ENCODE measurements at regions not wholly inside any gene's neighbourhood (a gene's known extent, or its start where the extent isn't known, plus 50 kb on each side); places are given as distances from the start of the nearest gene placed in this dataset.

- H3K9me3 Mint-ChIP-seq = no peaks in the 10 kb centered on the region
- no peaks in the 10 kb centered on the region for H3K27me3 Mint-ChIP-seq (ENCODE audit: low read depth)
- no peak overlapping the region for H3K4me3 Mint-ChIP-seq
- H3K4me1 Mint-ChIP-seq (ENCODE audit: low read depth) = no peaks in the 10 kb centered on the region
- no peak overlapping the region for H3K27ac Mint-ChIP-seq
- H3K36me3 Mint-ChIP-seq (ENCODE audit: low read depth) = no peaks in the 10 kb centered on the region
Measured at GRCh38 chr13:74707291-74707690, 573.1 kb upstream of the KLF12 start.

GRCh38 chr13:74706801-74707200 is 572.6 kb upstream of the KLF12 start:
- Mint-ChIP-seq H3K36me3 (ENCODE audit: low read depth) (no peaks in the 10 kb centered on the region), H3K4me3 (no peak overlapping the region), H3K4me1 (ENCODE audit: low read depth) (no peaks in the 10 kb centered on the region), H3K27me3 (ENCODE audit: low read depth) (no peaks in the 10 kb centered on the region), H3K9me3 (no peaks in the 10 kb centered on the region), H3K27ac (no peak overlapping the region)

- Mint-ChIP-seq H3K4me3 (no peak overlapping the region), H3K36me3 (ENCODE audit: low read depth) (no peaks in the 10 kb centered on the region), H3K4me1 (ENCODE audit: low read depth) (no peaks in the 10 kb centered on the region), H3K27me3 (ENCODE audit: low read depth) (no peaks in the 10 kb centered on the region), H3K27ac (no peak overlapping the region), H3K9me3 (no peaks in the 10 kb centered on the region)
Measured at GRCh38 chr13:74705438-74705837, 571.2 kb upstream of the KLF12 start.

- no peaks in the 10 kb centered on the region for H3K4me1 Mint-ChIP-seq (ENCODE audit: low read depth)
- H3K9me3 Mint-ChIP-seq = no peaks in the 10 kb centered on the region
Measured at GRCh38 chr13:74703855-74704387, 569.7 kb upstream of the KLF12 start.

GRCh38 chr13:74696148-74696922 is 562.1 kb upstream of the KLF12 start:
- Mint-ChIP-seq H3K27me3 (ENCODE audit: low read depth) (no peaks in the 10 kb centered on the region), H3K27ac (no peak overlapping the region), H3K9me3 (no peaks in the 10 kb centered on the region), H3K4me3 (no peak overlapping the region), H3K36me3 (ENCODE audit: low read depth) (no peaks in the 10 kb centered on the region), H3K4me1 (ENCODE audit: low read depth) (no peaks in the 10 kb centered on the region)

More at GRCh38 chr13:74703855-74704387, 569.7 kb upstream of the KLF12 start:
- no peaks in the 10 kb centered on the region for H3K36me3 Mint-ChIP-seq (ENCODE audit: low read depth)
- no peak overlapping the region for H3K27ac Mint-ChIP-seq
- H3K27me3 Mint-ChIP-seq (ENCODE audit: low read depth) = no peaks in the 10 kb centered on the region
- H3K4me3 Mint-ChIP-seq = no peak overlapping the region

- Mint-ChIP-seq H3K9me3 (no peaks in the 10 kb centered on the region), H3K4me3 (no peak overlapping the region), H3K4me1 (ENCODE audit: low read depth) (no peaks in the 10 kb centered on the region), H3K27me3 (ENCODE audit: low read depth) (no peaks in the 10 kb centered on the region), H3K36me3 (ENCODE audit: low read depth) (no peaks in the 10 kb centered on the region), H3K27ac (no peak overlapping the region)
Measured at GRCh38 chr13:74695021-74695800, 561.0 kb upstream of the KLF12 start.

GRCh38 chr13:74687442-74688182 is 553.4 kb upstream of the KLF12 start:
- Mint-ChIP-seq H3K9me3 (no peaks in the 10 kb centered on the region), H3K27ac (no peak overlapping the region), H3K36me3 (ENCODE audit: low read depth) (no peaks in the 10 kb centered on the region), H3K27me3 (ENCODE audit: low read depth) (no peaks in the 10 kb centered on the region), H3K4me1 (ENCODE audit: low read depth) (no peaks in the 10 kb centered on the region), H3K4me3 (no peak overlapping the region)

GRCh38 chr13:74683411-74683810 is 549.2 kb upstream of the KLF12 start:
- Mint-ChIP-seq H3K9me3 (no peaks in the 10 kb centered on the region), H3K27me3 (ENCODE audit: low read depth) (no peaks in the 10 kb centered on the region), H3K36me3 (ENCODE audit: low read depth) (no peaks in the 10 kb centered on the region), H3K27ac (no peak overlapping the region), H3K4me3 (no peak overlapping the region), H3K4me1 (ENCODE audit: low read depth) (no peaks in the 10 kb centered on the region)

- Mint-ChIP-seq H3K4me3 (no peak overlapping the region), H3K27ac (no peak overlapping the region), H3K36me3 (ENCODE audit: low read depth) (no peaks in the 10 kb centered on the region), H3K9me3 (no peaks in the 10 kb centered on the region), H3K27me3 (ENCODE audit: low read depth) (no peaks in the 10 kb centered on the region), H3K4me1 (ENCODE audit: low read depth) (no peaks in the 10 kb centered on the region)
Measured at GRCh38 chr13:74682746-74683145, 548.5 kb upstream of the KLF12 start.

- no peak overlapping the region for H3K27ac Mint-ChIP-seq
- no peak overlapping the region for H3K4me3 Mint-ChIP-seq
- no peaks in the 10 kb centered on the region for H3K27me3 Mint-ChIP-seq (ENCODE audit: low read depth)
- H3K9me3 Mint-ChIP-seq = no peaks in the 10 kb centered on the region
- H3K36me3 Mint-ChIP-seq (ENCODE audit: low read depth) = no peaks in the 10 kb centered on the region
- no peaks in the 10 kb centered on the region for H3K4me1 Mint-ChIP-seq (ENCODE audit: low read depth)
Measured at GRCh38 chr13:74681891-74682290, 547.7 kb upstream of the KLF12 start.

- Mint-ChIP-seq H3K9me3 (no peaks in the 10 kb centered on the region), H3K4me3 (no peak overlapping the region), H3K4me1 (ENCODE audit: low read depth) (no peaks in the 10 kb centered on the region), H3K27me3 (ENCODE audit: low read depth) (no peaks in the 10 kb centered on the region), H3K36me3 (ENCODE audit: low read depth) (no peaks in the 10 kb centered on the region), H3K27ac (no peak overlapping the region)
Measured at GRCh38 chr13:74678308-74678965, 544.2 kb upstream of the KLF12 start.

- Mint-ChIP-seq H3K4me1 (ENCODE audit: low read depth) (no peaks in the 10 kb centered on the region), H3K27me3 (ENCODE audit: low read depth) (no peaks in the 10 kb centered on the region), H3K9me3 (no peaks in the 10 kb centered on the region), H3K27ac (no peak overlapping the region), H3K4me3 (no peak overlapping the region), H3K36me3 (ENCODE audit: low read depth) (no peaks in the 10 kb centered on the region)
Measured at GRCh38 chr13:74675972-74676371, 541.8 kb upstream of the KLF12 start.

GRCh38 chr13:74675182-74675581 is 541.0 kb upstream of the KLF12 start:
- Mint-ChIP-seq H3K4me3 (no peak overlapping the region), H3K9me3 (no peaks in the 10 kb centered on the region), H3K36me3 (ENCODE audit: low read depth) (no peaks in the 10 kb centered on the region), H3K4me1 (ENCODE audit: low read depth) (no peaks in the 10 kb centered on the region), H3K27ac (no peak overlapping the region), H3K27me3 (ENCODE audit: low read depth) (no peaks in the 10 kb centered on the region)

GRCh38 chr13:74674720-74675119 is 540.5 kb upstream of the KLF12 start:
- no peaks in the 10 kb centered on the region for H3K4me1 Mint-ChIP-seq (ENCODE audit: low read depth)
- no peak overlapping the region for H3K27ac Mint-ChIP-seq
- no peak overlapping the region for H3K4me3 Mint-ChIP-seq
- no peaks in the 10 kb centered on the region for H3K9me3 Mint-ChIP-seq
- H3K36me3 Mint-ChIP-seq (ENCODE audit: low read depth) = no peaks in the 10 kb centered on the region
- H3K27me3 Mint-ChIP-seq (ENCODE audit: low read depth) = no peaks in the 10 kb centered on the region

All from T-helper 1 cell treated with Interleukin-12 subunit alpha and Interleukin-12 subunit beta and Interleukin-4 antibody, amounts not matched to agents 30 μg/mL and 1 μg/mL, for 36 hours (primary cell).